ENCODE measurements at regions not wholly inside any gene's neighbourhood (a gene's known extent, or its start where the extent isn't known, plus 50 kb on each side); places are given as distances from the start of the nearest gene placed in this dataset.

DNA sequence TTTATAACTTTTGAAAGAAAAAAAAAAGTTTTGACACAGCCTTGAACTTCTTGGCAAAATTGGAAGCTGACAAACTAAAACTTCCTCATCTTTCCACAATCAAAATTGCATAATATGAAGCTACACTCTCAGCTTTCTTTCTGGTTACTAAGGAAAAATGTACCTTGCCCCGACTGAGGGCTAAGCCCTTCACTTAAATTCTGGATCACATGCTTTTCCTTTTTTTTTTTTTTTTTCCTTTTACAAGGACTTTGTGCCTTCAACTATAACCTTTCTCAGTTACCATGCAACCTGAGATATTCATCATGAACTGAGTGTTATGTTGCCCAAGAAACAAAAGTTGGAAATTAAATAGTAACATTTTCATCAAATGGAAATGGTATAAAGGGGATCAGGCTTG lies 188.5 kb upstream of the CARD18 start:
- TF ChIP-seq POLR2AphosphoS5 (IDR thresholded peaks at IDR 0.05): no peak
- no peak for TF ChIP-seq CTCF (IDR thresholded peaks at IDR 0.05)
- no peak for TF ChIP-seq EP300 (IDR thresholded peaks at IDR 0.05)

Data from esophagus muscularis mucosa (tissue), 4 donors.